ENCODE measurements at regions not wholly inside any gene's neighbourhood (a gene's known extent, or its start where the extent isn't known, plus 50 kb on each side); places are given as distances from the start of the nearest gene placed in this dataset.

DNA sequence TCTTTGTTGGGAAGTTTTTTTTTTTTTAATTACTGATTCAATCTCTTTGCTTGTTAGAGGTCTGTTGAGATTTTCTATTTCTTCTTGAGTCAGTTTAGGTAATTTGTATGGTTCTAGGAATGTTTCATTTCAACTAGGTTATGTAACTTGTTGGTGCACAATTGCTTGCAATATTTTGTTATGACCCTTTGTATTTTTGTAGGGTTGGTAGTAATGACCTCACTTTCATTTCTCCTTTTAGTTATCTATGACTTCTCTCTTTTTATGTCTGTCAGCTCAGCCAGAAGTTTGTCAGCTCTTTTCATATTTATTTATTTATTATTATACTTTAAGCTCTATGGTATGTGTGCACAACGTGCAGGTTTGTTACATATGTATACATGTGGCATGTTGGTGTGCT, 51.1 kb upstream of the SLC24A3 start:
- DNase-seq (ENCODE audit: low read depth) = no peak
- H3K4me3 ChIP-seq (ENCODE audit: low read depth, low read length) = no peak overlapping the region
- TF ChIP-seq, protein P1, sequence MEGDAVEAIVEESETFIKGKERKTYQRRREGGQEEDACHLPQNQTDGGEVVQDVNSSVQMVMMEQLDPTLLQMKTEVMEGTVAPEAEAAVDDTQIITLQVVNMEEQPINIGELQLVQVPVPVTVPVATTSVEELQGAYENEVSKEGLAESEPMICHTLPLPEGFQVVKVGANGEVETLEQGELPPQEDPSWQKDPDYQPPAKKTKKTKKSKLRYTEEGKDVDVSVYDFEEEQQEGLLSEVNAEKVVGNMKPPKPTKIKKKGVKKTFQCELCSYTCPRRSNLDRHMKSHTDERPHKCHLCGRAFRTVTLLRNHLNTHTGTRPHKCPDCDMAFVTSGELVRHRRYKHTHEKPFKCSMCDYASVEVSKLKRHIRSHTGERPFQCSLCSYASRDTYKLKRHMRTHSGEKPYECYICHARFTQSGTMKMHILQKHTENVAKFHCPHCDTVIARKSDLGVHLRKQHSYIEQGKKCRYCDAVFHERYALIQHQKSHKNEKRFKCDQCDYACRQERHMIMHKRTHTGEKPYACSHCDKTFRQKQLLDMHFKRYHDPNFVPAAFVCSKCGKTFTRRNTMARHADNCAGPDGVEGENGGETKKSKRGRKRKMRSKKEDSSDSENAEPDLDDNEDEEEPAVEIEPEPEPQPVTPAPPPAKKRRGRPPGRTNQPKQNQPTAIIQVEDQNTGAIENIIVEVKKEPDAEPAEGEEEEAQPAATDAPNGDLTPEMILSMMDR (conservative IDR thresholded peaks at IDR 0.05; ENCODE audit: low read depth, low read length) = no peak

All from choroid plexus epithelial cell (primary cell).